CD4-positive, alpha-beta T cell treated with Interleukin-1 beta for 1 hour (primary cell): ENCODE measurements at regions not wholly inside any gene's neighbourhood (a gene's known extent, or its start where the extent isn't known, plus 50 kb on each side); places are given as distances from the start of the nearest gene placed in this dataset.
"Not testable (repeated sequence)": the region's sequence is repeated elsewhere in the genome, so short reads cannot be mapped to it uniquely, and the experiment has no call there.

Experiments used
- DNase-seq, 2 donors: peaks; one replicate each; pipeline ENCODE4 v3.0.0-alpha.2; 2020 to 2022

DNA sequence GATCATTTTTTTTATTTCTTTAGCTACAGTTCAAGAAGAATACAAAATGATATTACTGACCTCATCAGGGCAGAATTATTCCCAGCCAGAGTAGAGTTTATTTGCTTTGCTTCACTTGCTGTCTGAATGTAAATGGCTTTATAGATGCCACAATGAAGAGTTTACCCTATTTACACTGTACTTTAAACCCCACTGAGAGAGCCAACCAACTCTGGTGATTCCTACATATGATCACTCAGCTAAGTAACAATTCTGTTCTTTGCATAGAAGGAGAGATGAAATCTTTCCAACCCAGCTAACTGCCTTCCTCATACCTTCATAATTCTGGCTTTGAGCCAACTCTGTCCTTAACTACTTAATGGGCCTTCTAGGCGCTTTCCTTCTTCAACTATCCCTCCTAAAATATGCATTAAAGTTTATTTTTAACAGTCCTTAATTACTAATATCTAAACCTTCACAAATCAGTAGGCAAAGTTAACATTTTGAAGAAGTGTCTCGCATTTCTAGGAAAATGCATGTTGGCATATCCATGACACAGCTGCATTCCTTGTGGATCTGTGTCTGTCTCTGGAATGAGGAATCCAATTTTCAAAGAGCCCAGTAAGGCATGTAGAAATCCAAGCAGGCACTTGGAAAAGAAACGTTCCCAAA is 284.8 kb upstream of the GRAMD2B start:
- DNase-seq: no peak

DNA sequence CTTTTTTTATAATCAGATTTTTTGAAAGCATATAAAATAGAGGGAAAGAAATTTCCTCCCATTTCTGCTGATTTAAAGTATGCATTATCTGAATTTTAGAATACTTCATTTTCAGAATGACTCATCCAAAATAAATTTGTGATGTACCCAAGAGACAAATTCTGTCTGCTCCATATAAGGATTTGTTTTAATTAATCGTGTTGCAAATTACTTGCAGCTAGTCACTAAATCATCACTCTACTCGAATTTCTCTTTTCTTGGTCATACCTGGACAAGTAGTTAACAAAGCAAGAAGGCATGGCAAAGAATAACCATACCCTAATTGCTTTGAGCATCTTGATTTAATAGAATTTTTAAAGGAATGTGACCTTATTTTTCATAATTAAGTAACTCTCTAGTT is 284.1 kb upstream of the GRAMD2B start:
- DNase-seq: no peak

DNA sequence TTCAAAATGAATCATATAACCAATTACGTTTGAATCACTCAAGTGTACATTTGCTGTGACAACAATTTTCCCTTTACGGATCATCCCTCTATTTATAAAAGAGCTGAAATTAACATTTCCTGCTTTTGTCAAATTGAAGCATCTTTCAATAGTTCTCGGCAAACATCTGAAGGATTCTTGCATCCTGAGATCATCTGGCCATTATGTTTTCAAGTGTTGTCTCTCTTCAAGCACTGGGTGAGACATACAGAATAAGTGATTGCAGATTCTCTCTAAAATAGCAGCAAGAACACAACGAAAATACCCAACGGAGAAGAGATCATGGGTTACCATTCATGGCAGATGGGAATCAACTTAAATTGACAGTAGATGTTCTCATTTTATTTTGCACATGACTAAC is 283.4 kb upstream of the GRAMD2B start:
- no peak for DNase-seq

DNA sequence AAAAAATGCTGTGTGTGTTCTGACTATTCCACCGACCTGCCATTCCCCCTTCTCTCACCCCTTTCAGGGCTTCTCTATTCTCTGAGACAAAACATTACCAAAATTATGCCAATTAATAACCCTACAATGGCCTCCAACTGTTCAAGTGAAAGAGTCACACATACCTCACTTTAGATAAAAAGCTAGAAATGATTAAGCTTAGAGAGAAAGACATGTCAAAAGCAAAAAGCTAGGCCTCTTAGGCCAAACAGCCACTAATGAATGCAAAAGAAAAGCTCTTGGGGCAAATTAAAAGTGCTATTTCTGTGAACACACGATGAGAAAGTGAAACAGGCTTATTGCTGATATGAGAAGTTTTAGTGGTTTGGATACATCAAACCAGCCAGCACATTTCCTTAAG is 279.6 kb upstream of the GRAMD2B start:
- no peak for DNase-seq

DNA sequence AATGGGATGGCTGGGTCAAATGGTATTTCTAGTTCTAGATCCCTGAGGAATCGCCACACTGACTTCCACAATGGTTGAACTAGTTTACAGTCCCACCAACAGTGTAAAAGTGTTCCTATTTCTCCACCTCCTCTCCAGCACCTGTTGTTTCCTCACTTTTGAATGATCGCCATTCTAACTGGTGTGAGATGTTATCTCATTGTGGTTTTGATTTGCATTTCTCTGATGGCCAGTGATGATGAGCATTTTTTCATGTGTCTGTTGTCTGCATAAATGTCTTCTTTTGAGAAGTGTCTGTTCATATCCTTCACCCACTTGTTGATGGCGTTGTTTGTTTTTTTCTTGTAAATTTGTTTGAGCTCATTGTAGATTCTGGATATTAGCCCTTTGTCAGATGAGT is 272.9 kb upstream of the GRAMD2B start:
- DNase-seq: not testable (repeated sequence)

DNA sequence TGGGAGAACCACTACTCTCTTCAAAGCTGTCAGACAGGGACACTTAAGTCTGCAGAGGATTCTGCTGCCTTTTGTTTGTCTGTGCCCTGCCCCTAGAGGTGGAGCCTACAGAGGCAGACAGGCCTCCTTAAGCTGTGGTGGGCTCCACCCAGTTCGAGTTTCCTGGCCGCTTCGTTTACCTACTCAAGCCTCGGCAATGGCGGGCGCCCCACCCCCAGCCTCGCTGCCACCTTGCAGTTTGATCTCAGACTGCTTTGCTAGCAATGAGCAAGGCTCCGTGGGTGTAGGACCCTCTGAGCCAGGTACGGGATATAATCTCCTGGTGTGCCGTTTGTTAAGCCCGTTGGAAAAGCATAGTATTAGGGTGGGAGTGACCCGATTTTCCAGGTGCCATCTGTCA is 267.9 kb upstream of the GRAMD2B start:
- not testable (repeated sequence) for DNase-seq

DNA sequence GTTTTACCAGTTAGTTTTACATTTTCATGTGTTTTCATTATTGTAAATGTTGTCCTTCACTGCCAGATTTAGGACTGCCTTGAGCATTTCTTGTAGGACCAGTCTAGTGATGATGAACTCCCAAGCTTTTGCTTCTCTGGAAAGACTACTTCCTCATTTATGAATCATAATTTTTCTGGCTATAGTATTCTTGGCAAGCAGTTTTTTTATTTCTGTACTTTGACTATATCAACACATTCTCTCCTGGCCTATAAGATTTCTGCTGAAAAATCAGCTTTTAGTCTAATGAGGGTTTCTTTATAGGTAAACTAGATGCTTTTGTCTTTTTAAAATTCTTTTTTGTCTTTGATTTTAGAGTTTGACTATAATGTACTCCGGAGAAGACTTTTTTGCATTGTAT is 256.8 kb upstream of the GRAMD2B start:
- DNase-seq: no peak

DNA sequence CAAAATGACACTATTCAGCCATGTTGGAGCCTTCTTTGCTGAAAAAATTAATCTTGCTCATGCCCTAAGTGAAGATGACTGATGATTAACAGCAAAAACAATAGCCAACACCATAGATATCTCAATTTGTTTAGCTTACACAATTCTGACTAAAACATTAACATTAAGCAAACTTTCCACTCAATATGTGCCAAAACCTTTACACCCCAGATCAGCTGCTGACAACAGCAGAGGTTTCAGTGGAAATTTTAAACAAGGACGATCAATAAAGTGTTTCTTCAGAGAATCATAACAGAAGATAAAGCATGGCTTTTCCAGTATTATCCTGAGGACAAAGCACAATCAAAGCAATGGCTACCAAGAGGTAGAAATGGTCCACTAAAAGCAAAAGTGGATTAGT is 254.4 kb upstream of the GRAMD2B start:
- no peak for DNase-seq

DNA sequence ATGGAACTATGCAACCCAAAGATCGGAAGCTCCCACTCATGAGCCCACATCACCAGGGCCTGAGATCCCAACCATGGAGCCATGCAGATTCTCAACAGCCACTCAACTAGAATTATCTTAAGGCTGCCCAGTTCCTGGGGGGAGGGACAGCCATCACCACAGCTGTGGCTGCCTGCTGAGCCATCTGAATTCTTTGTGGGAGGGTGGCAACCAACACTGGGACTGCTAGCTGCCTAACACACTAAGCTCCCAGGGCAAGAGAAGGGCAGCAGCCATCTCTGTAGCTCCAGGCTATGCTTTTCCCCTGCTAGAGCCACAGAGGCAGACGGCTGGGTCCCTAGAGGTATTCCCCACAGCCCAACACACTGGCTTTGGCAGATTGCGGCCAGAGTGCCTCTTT is 251.3 kb upstream of the GRAMD2B start:
- DNase-seq: no peak

DNA sequence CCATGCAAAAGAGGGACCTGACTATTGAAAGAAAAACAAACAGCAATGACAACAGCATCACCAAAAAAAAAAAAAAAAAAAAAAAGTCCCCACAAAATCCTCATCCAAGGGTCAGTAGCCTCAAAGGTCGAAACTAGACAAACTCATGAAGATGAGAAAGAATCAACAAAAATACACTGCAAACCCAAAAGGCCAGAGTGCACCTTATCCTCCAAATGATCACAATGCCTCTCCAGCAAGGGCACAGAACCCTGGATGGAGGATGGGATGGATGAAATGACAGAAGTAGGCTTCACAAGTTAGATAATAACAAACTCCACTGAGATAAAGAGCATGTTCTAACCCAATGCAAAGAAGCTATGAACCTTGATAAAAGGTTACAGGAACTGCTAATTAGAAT is 250.4 kb upstream of the GRAMD2B start:
- no peak for DNase-seq

DNA sequence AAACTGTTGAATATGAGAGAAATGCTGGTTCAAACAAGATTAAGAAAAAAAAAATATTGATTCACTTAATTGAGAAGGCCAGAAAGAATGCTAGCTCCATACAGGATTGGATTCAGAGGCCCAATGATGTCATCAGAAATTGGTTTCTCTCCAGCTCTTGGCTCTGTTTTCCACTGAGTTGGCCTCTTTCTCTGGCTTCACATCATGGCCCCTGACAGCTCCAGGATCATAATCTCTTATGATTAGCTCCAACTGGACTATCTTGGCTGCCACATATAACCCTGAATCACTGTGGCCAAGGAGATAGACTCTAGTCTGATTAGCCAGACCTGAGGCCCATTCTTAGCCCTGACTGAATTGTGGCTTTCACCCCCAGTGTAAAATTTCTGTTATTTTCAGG is 244.7 kb upstream of the GRAMD2B start:
- no peak for DNase-seq

DNA sequence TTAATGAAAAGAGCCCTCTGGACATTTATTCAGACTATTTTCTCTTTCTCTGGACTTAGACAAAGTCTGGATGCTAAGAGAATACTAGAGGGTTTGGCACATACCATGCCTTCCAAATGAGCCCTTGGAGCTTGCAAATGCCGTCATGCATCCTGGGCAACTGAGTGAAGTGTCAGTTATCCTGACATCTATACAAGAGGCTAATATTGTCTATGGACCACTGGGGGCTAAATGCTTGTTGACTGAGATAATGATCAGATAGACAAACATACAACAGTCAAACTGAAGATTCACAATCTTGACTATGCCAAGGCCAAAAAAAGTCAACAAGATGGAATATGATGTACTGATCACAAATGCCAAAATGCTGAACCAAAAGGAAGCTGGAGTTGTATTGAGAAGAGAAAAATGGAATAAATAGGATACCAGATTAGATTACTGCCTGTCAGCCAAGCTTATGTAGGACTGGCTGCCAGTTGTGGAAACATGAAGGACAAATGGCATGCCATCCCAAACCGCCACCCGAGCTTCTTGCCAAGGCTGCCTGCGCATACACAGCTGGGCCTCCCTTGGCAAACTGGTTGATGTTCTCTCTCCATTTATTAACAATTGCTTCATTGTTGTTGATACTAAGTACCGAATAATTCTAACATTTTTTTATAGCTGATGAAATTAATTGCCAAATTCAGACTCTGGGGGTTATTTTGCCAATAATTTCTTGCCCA is 240.1 kb upstream of the GRAMD2B start:
- no peak for DNase-seq

DNA sequence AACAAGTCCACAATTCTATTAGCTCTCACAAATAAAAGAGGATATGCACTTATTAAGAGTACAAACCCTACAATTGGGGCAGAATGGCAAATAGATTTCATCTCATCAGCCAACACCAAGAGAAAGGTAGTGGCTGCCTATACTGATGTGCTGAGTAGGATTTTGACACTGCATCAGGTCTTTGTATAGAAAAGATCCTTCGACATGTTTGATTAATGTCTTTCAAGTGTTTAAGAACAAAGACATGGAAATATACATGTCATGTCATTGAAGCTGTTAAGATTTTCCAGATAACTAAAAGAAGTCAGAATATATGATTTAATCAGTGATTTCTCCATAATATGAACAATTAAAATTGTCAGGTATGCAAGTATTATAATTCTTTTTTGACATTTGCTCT is 238.7 kb upstream of the GRAMD2B start:
- DNase-seq: no peak

DNA sequence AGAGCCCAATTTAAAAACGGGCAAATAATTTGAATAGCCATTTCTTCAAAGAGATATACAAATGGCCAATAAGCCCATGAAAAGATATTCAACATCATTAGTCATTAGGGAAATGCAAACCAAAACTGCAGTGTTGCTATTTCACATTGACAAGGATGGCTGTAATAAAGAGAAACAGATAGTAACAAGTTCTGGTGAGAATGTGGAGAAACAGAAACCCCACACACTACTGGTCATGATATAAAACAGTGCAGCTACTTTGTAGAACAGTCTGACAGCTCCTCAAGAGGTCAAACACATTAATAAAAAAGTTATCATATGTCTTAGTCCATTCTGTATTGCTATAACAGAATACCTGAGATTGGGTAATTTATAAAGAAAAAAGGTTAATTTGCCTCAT is 237.0 kb upstream of the GRAMD2B start:
- DNase-seq: no peak

DNA sequence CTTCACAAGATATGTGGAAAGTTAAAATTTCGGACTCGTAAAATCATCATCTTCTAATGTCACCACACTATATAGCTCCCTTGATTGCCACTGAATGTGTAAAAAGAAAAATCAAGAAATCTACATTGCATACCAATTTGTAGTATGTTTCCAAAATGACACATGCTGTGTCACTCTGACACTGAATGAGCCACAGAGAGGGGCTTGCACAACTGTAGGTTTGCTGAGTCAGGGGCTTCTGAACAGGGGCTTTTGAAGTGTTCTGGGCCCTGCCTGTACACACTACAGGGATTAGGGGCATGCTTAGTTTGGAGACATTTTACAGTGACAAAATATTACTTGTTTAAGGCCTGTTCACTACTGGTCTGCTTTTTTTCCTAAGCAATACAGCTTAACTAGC is 234.4 kb upstream of the GRAMD2B start:
- no peak for DNase-seq

DNA sequence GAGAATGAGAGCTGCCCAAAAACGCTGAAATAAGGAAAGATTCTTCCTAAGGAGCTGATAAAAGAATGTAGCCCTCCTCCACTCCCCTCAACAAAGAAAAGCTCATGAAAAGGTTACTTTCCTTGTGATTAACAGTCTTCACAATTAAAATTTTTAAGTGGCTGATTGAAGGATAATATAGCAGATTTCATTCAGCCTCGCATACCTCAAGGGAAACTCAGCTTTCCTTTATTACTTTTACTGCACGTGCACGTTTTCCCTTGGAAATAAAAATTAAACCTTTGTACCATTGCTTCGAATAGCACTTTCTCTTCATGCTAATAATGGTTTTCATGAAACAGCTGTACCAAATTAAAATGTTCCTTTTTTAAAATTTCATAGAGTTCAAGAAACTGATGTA is 234.0 kb upstream of the GRAMD2B start:
- DNase-seq: no peak

DNA sequence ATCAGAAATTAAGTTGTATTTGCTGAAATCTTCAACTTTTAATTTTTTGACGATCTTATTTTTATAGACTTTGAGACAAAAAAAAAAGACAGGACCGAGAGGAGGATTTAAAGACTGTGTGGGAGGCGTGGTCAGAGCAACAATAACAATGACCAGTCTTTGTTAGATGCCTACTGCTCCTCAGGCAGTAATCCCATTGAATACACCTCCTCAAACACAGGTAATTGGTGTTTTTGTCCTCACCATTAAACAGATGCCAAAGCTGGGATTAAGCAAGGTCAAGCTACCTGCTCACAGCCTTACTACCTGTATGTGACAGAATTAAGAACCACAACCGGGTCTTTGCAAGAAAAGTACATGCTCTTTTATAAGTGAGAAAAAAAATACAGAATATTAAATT is 233.3 kb upstream of the GRAMD2B start:
- DNase-seq: no peak

DNA sequence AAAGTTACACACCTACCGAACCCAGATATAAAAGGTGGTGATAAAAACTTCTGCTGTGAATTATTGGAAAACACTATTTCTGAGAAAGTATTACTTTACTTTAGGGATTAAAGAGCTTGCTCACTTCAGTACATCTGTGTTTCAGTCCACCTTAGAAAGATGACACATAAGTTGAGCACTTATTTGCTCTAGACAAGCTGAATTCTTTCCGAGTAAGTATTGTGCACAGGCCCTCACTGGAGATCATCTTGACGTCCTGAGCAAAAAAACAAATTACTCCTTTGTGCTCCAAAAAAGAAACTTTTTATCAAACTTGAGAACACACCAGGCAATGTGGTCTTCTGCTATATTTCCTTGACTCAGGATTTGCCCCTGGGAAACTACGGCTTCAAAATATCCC is 231.0 kb upstream of the GRAMD2B start:
- DNase-seq: no peak

DNA sequence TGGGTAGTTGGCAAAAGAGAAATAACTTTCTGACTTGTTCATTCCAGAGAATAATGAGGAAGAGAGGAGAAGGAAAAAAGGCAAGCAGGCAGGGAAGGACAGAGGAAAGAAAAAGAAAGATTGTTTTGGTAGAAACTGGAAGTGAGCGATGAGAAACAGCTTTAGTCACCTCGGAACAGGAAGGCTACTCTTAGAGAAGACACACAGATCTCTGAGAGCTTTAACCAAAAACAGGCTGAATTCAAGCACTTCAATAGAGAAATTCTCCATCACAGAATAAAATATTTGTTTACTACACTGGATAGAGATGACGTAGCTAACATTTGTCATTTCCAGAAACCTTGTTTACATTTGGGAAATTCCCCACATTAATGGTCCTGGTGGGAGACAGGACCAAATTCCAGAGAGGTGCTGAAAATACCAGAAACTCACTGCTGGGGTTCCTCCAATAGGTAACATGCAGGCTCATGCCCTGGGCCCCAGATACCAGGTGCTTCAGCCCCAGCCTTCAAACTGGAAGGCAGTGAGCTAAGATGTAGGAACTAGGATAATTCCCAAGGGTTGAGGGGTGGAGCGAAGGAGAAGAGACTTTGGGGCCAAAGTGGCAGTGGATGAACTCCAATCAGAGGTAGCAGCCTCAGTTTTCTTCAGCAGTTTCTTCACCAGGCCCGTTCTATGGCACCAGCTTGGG is 227.7 kb upstream of the GRAMD2B start:
- DNase-seq: no peak

DNA sequence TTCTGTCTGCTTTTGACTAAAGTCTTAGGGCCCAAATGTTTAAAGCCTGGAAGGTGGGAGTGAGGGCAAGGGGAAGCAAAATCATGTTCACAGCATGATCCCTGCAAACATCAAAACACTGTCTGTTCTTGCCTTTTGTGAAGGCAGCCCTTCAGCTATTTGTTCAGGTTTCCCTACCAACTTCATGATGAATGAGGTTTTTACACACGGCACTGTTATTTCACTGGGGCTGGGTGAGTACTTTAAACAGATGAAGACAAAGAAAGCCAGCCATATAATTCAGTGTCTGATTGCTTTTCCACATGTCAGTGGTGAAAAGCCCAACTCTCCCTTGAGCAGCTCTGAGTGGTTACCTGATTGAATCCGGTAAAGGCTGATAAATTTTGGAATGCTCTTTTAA is 224.7 kb upstream of the GRAMD2B start:
- no peak for DNase-seq

DNA sequence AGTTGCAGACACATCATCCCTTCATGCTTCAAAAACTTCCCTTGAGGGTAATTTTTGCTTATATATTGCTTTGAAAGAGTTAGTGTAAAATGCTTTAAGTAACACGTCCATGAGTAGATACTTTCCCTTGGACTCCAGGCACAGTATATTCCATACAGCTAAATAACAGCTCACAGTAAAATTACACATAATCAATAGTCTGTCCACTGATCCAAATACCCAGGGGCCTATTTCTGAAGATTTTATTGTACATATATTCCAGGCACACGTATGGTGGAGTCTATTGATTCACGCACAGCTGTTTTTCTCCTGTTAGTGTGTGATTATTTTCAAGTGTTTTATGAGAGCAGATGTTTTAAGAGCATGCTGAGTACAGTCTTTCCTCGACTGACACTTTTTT is 223.7 kb upstream of the GRAMD2B start:
- no peak for DNase-seq

DNA sequence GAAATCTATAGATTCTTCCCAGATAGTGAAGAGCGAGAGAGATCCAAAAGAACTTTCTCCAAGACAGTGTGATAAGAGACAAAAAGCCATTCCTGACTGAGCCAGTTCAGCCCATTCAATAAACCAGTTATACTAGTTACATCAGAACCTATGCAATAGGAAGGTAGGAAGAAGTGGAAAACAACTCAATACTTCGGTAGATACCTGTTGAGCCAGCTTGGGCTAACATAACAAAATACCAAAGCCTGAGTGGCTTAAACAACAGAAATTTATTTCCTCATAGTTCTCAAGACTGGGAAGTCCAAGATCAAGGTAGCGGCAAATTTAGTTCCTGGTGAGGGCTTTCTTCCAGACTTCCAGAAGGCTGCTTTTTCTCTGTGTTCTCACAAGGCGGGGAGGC is 214.5 kb upstream of the GRAMD2B start:
- DNase-seq: no peak

DNA sequence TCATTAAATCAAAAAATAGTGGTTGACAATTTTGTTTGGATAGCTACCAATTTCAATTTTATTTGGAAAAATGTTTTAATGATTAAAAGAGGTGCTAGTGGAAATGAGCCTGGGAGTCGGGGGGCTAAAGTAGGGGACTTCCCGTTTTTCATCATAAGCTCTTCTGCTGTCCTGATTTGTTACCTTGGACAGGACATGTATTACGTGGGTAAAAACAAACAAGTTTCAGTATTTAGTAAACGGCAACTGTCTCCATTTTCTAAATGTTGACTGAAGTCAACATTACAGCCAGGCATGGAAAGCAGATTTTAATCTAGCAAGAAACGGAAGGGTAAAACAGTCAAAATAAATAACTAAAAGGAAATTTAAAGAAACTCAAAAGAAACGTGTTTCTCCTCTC is 212.3 kb upstream of the GRAMD2B start:
- no peak for DNase-seq

DNA sequence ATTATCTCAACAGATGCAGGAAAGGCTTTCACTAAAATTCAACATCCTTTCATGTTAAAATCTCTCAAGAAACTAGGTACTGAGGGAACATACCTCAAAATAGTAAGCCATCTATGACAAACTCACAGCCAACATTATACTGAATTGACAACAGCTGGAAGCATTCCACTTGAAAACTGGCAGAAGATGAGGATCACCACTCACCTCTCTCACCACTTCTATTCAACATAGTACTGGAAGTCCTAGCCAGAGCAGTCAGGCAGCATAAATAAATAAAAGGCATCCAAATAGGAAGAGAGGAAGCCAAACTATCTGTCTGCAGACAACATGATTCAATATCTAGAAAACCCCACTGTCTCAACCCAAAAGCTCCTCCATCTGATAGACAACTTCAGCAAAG is 203.6 kb upstream of the GRAMD2B start:
- DNase-seq: no peak

DNA sequence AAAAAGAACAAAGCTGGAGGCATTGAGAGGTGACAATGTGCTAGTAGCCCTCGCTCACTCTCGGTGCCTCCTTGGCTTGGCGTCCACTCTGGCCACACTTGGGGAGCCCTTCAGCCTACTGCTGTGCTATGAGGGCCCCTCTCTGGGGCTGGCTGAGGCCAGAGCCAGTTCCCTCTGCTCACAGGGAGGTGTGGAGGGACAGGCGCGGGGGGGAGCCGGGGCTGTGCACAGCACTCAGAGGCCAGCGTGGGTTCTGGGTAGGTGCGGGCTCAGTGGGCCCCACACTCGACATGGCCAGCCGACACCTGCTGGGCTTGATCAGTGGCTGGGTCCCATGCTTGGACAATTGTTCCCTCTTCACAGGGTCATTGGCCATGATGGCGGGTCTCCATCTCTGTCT is 202.5 kb upstream of the GRAMD2B start:
- DNase-seq: no peak
